GM12872 (cell line): ENCODE measurements at regions not wholly inside any gene's neighbourhood (a gene's known extent, or its start where the extent isn't known, plus 50 kb on each side); places are given as distances from the start of the nearest gene placed in this dataset.

Experiments used
- TF ChIP-seq, protein P1 (sequence below): IDR thresholded peaks from 3 replicates; pipeline ENCODE4 v1.5.1; 2011; ENCODE audit warnings: low read depth, mild to moderate bottlenecking, low read length, moderate library complexity; ENCODE audit not compliant: insufficient read depth

GRCh38 chr3:31390466-31390865 is 142.3 kb upstream of the STT3B start:
- TF ChIP-seq, protein P1, sequence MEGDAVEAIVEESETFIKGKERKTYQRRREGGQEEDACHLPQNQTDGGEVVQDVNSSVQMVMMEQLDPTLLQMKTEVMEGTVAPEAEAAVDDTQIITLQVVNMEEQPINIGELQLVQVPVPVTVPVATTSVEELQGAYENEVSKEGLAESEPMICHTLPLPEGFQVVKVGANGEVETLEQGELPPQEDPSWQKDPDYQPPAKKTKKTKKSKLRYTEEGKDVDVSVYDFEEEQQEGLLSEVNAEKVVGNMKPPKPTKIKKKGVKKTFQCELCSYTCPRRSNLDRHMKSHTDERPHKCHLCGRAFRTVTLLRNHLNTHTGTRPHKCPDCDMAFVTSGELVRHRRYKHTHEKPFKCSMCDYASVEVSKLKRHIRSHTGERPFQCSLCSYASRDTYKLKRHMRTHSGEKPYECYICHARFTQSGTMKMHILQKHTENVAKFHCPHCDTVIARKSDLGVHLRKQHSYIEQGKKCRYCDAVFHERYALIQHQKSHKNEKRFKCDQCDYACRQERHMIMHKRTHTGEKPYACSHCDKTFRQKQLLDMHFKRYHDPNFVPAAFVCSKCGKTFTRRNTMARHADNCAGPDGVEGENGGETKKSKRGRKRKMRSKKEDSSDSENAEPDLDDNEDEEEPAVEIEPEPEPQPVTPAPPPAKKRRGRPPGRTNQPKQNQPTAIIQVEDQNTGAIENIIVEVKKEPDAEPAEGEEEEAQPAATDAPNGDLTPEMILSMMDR: no peak

- TF ChIP-seq, protein P1: no peak
Measured at GRCh38 chr3:31391150-31391549, 141.6 kb upstream of the STT3B start.

DNA sequence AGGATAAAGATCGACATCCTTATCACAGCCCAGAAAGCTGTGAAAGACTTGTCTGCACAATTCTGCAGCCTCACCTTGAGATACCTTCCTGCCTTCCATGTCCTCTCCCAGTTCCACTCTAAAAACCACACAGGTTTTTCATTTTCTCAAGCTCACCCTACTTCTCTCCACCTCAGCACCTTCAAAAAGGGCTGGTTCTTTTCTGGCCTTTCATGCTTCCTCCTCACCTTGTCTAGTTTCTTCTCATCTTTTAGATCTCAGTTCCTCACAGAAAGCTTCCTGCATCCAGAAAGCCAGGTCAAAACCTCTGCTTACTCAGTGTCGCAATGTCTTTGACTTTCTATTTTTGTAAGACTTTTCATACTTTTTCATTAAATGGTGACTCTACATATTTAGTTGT is 140.2 kb upstream of the STT3B start:
- TF ChIP-seq, protein P1: no peak

- TF ChIP-seq, protein P1: no peak
Measured at GRCh38 chr3:31399271-31399670, 133.5 kb upstream of the STT3B start.

DNA sequence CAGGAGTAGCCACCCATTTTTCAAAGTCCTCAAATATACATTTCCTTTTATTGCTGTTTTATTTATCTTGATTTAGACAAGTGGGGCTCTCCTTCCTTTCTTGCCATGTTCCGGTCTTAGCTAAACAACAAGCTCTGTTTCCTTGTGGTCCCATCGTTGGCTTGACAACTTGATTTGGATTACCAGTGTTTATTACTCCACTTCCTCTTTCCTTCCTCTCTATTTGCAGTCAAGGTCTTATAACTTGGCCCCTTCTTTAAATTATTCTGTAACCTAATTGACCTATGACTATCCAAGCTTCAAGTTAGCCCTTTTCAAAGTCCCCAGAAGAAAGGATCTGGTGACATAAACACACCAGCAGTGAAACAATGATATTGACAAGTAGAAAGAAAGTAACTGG is 130.6 kb upstream of the STT3B start:
- TF ChIP-seq, protein P1: no peak

DNA sequence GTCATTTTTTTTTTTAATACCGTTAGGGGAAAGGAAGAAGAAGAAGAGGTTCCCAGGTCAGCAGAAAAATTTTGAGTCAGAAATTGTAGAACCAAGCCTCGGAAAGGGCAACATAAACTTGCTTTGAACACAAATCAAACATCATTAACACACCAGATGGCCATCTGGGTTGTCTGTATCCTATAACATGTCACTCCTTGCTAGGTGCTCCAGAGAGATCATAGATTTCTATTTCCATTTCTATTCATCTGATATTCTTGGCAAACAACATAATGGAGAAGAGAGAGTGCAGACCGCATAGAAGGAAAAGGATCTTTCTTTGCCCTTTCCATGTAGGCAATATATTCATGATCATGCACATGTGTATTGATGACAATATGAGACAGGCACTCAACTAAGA is 129.5 kb upstream of the STT3B start:
- TF ChIP-seq, protein P1: no peak

DNA sequence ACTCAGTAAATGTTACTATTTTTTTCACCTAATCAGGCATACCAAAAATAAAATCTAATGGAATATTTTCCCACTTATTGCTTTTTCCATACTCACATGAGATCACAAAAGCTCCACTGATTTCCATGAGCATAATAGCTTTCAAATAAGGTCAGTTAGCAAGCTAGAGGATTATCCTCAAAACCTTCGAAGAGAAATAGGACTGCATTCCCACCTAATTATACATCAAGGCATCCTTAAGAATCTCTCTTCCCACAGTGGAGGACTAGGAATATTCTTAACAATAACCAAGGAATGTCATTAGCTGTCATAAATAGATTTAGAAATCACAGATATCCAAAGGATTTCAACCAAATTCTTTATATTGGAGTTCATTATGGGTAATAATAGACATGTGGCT is 127.9 kb upstream of the STT3B start:
- TF ChIP-seq, protein P1: no peak

- TF ChIP-seq, protein P1: no peak
Measured at GRCh38 chr3:31405515-31405914, 127.2 kb upstream of the STT3B start.
